NB4 (cell line): ENCODE measurements at regions not wholly inside any gene's neighbourhood (a gene's known extent, or its start where the extent isn't known, plus 50 kb on each side); places are given as distances from the start of the nearest gene placed in this dataset.

Experiments
- POLR2A ChIP-seq: IDR thresholded peaks from 2 replicates; pipeline ENCODE4 v1.6.1; 2011; ENCODE audit warnings: mild to moderate bottlenecking; ENCODE audit not compliant: insufficient read length; ENCODE audit errors: extremely low read depth
- TF ChIP-seq, protein P1 (sequence below): IDR thresholded peaks from one replicate; pipeline ENCODE4 v1.5.1; 2012; ENCODE audit warnings: low read depth, low read length

DNA sequence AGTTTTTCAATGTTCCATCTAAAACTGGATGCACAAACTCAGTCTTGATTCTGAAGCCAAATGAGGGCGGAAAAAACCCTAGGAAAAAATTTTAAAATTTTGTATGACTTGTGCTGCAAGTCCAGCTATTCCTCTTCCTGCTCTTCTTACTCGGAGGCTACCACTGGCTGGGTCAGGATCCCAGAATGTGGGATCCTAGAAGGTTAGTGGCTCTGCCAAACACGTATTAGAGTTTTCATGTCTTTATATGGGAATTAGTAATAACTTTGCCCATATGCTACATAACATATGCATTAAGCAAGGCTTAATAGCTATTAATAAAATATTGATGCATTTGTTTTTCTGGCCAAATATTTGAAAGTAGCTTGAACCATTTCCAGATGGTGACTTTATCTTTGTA lies 458.3 kb downstream of the AGTPBP1 start:
- TF ChIP-seq, protein P1, sequence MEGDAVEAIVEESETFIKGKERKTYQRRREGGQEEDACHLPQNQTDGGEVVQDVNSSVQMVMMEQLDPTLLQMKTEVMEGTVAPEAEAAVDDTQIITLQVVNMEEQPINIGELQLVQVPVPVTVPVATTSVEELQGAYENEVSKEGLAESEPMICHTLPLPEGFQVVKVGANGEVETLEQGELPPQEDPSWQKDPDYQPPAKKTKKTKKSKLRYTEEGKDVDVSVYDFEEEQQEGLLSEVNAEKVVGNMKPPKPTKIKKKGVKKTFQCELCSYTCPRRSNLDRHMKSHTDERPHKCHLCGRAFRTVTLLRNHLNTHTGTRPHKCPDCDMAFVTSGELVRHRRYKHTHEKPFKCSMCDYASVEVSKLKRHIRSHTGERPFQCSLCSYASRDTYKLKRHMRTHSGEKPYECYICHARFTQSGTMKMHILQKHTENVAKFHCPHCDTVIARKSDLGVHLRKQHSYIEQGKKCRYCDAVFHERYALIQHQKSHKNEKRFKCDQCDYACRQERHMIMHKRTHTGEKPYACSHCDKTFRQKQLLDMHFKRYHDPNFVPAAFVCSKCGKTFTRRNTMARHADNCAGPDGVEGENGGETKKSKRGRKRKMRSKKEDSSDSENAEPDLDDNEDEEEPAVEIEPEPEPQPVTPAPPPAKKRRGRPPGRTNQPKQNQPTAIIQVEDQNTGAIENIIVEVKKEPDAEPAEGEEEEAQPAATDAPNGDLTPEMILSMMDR: no peak
- no peak for TF ChIP-seq POLR2A
